ENCODE measurements at regions not wholly inside any gene's neighbourhood (a gene's known extent, or its start where the extent isn't known, plus 50 kb on each side); places are given as distances from the start of the nearest gene placed in this dataset.
"Not testable (repeated sequence)": the region's sequence is repeated elsewhere in the genome, so short reads cannot be mapped to it uniquely, and the experiment has no call there.

GRCh38 chr4:66797608-66798007 is 747.7 kb downstream of the CENPC start:
- H3K27ac ChIP-seq = no peak overlapping the region
- no peaks in the 10 kb centered on the region for H3K9me3 ChIP-seq
- no peak for ATAC-seq
- no peaks in the 10 kb centered on the region for H3K27me3 ChIP-seq
- intact Hi-C loops (cut with DNase I) = no loop called here
- no peak for DNase-seq
- TF ChIP-seq POLR2A (IDR thresholded peaks at IDR 0.05) (no peak), CTCF (IDR thresholded peaks at IDR 0.05) (no peak)
- no peaks in the 10 kb centered on the region for H3K4me1 ChIP-seq
- H3K36me3 ChIP-seq (replicated peaks in 1 of 2; ENCODE audit: insufficient read depth in 1 of 2, low read depth in 2 of 2) = no peaks in the 10 kb centered on the region
- no peak overlapping the region for H3K4me3 ChIP-seq
- 35 to 37% methylated on average over 2 of the region's 2 CpGs for WGBS, 2 donors

DNA sequence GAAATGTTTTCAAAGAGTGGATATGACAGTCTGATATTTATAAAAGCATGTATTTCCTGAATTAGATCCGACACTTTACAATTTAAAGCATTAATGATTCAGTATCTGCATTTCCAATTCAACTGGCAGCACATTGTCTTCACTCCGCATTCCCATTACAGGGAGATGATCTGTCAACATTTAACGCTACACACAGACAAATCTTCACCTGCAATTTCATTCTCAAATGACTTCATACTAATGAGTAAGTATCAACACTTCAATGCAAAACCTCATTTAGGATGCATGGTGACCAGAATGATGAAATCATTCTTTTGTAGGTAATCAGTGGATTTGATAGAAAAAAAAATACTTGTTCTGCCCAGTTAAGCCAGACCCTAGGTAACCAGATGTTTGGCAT is 749.6 kb downstream of the CENPC start:
- ATAC-seq = no peak
- TF ChIP-seq CTCF (IDR thresholded peaks at IDR 0.05) (no peak), POLR2A (IDR thresholded peaks at IDR 0.05) (no peak)
- intact Hi-C loops (cut with DNase I) = no loop called here
- no peak overlapping the region for H3K4me3 ChIP-seq
- H3K27ac ChIP-seq = no peak overlapping the region
- 76 to 82% methylated on average over 3 of the region's 3 CpGs for WGBS, 2 donors
- H3K9me3 ChIP-seq = no peaks in the 10 kb centered on the region
- H3K27me3 ChIP-seq = no peaks in the 10 kb centered on the region
- H3K4me1 ChIP-seq = no peaks in the 10 kb centered on the region
- H3K36me3 ChIP-seq (replicated peaks in 1 of 2; ENCODE audit: insufficient read depth in 1 of 2, low read depth in 2 of 2) = no peaks in the 10 kb centered on the region
- no peak for DNase-seq

DNA sequence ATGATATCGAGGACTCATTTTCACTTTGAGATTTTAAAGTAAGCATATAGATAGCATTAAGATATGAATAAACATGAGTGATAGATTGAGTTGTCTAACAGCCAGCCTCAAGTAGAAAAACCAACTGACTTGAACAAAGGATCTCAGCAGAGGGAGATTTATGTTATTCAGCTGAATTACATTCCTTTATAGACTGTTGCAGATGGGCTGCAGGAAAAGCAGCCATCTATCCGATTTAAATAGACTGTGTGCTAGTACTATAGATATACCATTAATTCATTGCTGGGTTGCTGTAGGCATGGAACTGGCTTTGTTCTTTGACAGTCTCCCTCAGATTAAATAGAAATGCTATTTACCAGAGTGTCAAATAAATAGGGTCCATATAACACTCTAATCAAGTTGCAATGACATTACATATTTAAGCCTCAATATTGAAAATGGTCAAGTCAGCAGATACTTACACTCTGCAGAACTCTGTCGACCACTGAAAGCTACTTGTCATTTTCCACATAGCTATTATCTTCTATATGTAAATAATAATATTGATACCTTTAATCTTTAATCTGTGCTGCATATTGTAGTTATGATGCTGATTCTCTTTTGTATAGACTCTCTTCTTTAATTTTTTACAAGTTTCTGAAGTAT is 750.8 kb downstream of the CENPC start:
- Histone ChIP-seq H3K9me3 (no peaks in the 10 kb centered on the region), H3K27ac (no peak overlapping the region), H3K4me1 (no peaks in the 10 kb centered on the region), H3K4me3 (no peak overlapping the region), H3K36me3 (replicated peaks in 1 of 2; ENCODE audit: insufficient read depth in 1 of 2, low read depth in 2 of 2) (no peaks in the 10 kb centered on the region), H3K27me3 (no peaks in the 10 kb centered on the region)
- WGBS, 2 donors = 42 to 47% methylated on average over 3 of the region's 3 CpGs
- DNase-seq = no peak
- ATAC-seq = no peak
- TF ChIP-seq POLR2A (IDR thresholded peaks at IDR 0.05) (no peak), CTCF (IDR thresholded peaks at IDR 0.05) (no peak)
- intact Hi-C loops (cut with DNase I) = no loop called here

DNA sequence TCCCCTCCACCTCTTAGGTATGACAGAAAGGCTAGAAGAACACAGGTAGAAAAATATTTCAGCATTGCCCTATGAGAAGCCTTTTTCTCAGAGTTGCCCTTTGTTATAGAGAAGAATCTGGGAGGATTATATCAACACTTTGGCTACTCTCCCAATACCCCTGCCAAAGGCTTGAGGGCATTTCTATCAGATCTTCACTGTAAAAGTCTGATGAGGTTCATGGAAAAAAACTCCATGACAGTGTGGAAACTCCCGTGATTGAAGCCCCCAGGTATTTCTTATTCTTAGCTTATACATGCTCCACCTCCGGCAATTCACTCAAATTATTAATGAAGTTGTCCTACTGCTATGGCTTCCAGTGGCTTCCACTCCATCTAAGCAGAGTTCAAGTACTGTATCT is 753.6 kb downstream of the CENPC start:
- intact Hi-C loops (cut with DNase I) = no loop called here
- Histone ChIP-seq H3K36me3 (replicated peaks in 1 of 2; ENCODE audit: insufficient read depth in 1 of 2, low read depth in 2 of 2) (no peaks in the 10 kb centered on the region), H3K9me3 (no peaks in the 10 kb centered on the region), H3K27ac (no peak overlapping the region), H3K4me3 (no peak overlapping the region), H3K4me1 (no peaks in the 10 kb centered on the region), H3K27me3 (no peaks in the 10 kb centered on the region)
- 69 to 93% methylated on average over 2 of the region's 2 CpGs for WGBS, 2 donors
- DNase-seq (no peak), ATAC-seq (no peak)
- TF ChIP-seq POLR2A (IDR thresholded peaks at IDR 0.05) (no peak), CTCF (IDR thresholded peaks at IDR 0.05) (no peak)

GRCh38 chr4:66785479-66785878 is 759.8 kb downstream of the CENPC start:
- WGBS, 2 donors = 78% methylated on average over 2 of the region's 2 CpGs
- H3K9me3 ChIP-seq = no peaks in the 10 kb centered on the region
- no peak for TF ChIP-seq POLR2A (IDR thresholded peaks at IDR 0.05)
- no peak for TF ChIP-seq CTCF (IDR thresholded peaks at IDR 0.05)
- no peaks in the 10 kb centered on the region for H3K27me3 ChIP-seq
- H3K27ac ChIP-seq = no peak overlapping the region
- H3K4me1 ChIP-seq = no peaks in the 10 kb centered on the region
- no peak for DNase-seq
- H3K36me3 ChIP-seq (replicated peaks in 1 of 2; ENCODE audit: insufficient read depth in 1 of 2, low read depth in 2 of 2) = no peaks in the 10 kb centered on the region
- H3K4me3 ChIP-seq = no peak overlapping the region
- intact Hi-C loops (cut with DNase I) = no loop called here
- no peak for ATAC-seq

DNA sequence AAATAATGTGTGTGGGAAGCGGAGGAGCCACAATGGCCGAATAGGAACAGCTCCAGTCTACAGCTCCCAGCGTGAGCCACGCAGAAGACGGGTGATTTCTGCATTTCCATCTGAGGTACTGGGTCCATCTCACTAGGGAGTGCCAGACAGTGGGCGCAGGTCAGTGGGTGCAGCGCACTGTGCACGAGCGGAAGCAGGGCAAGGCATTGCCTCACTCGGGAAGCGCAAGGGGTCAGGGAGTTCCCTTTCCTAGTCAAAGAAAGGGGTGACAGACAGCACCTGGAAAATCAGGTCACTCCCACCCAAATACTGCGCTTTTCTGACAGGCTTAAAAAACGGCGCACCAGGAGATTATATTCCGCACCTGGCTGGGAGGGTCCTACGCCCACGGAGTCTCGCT is 762.6 kb downstream of the CENPC start:
- H3K27me3 ChIP-seq; H3K4me1 ChIP-seq; H3K4me3 ChIP-seq; intact Hi-C loops (cut with DNase I); H3K9me3 ChIP-seq; DNase-seq; ATAC-seq; H3K36me3 ChIP-seq (replicated peaks in 1 of 2; ENCODE audit: insufficient read depth in 1 of 2, low read depth in 2 of 2); H3K27ac ChIP-seq: not testable (repeated sequence)
- WGBS, 2 donors = 84 to 91% methylated on average over 14 to 17 of the region's 18 CpGs
